Esophagus muscularis mucosa (tissue), 4 donors: ENCODE measurements at regions not wholly inside any gene's neighbourhood (a gene's known extent, or its start where the extent isn't known, plus 50 kb on each side); places are given as distances from the start of the nearest gene placed in this dataset.
A peak's percentile ranks its signal among the peaks of the same experiment; 100 is the strongest.

Experiments
- DNase-seq: peaks from one replicate; pipeline ENCODE4 v3.0.0-alpha.2; 2017; ENCODE audit errors: extremely low spot score
- H3K27ac ChIP-seq, 4 donors: fragments of 200-600 bp; sonication (generic); replicated peaks in 1 of 4; 1 replicate in 3 of 4; 2 replicates in 1 of 4; pipeline ENCODE4 v1.5.1; 2016 to 2019; ENCODE audit warnings: mild to moderate bottlenecking in 1 of 4
- H3K27me3 ChIP-seq, 4 donors: fragments of 200-600 bp; sonication (generic); one replicate each; pipeline versions ENCODE4 v1.5.1 to v1.6.0; 2016 to 2019
- H3K36me3 ChIP-seq, 4 donors: fragments of 200-600 bp; sonication (generic); one replicate each; pipeline ENCODE4 v1.5.1; 2016 to 2019
- H3K4me1 ChIP-seq, 4 donors: fragments of 200-600 bp; sonication (generic); one replicate each; pipeline ENCODE4 v1.5.1; 2016 to 2019
- H3K4me3 ChIP-seq, 4 donors: fragments of 200-600 bp; sonication (generic); 1 replicate in 2 of 4; 2 replicates in 2 of 4; pipeline ENCODE4 v1.5.1; 2016 to 2019; ENCODE audit warnings: mild to moderate bottlenecking in 4 of 4, moderate library complexity in 1 of 4
- H3K9me3 ChIP-seq, 4 donors: fragments of 200-600 bp; sonication (generic); 1 replicate in 3 of 4; 2 replicates in 1 of 4; pipeline ENCODE4 v1.5.1; 2016 to 2019
- EP300 ChIP-seq: sonication (generic); formaldehyde crosslinking; IDR thresholded peaks from one replicate; pipeline ENCODE4 v1.6.1; 2017; ENCODE audit warnings: antibody characterized with exemption
- POLR2A ChIP-seq: fragments of 450-650 bp; IDR thresholded peaks from one replicate; pipeline ENCODE4 v1.6.1; 2017; ENCODE audit warnings: antibody characterized with exemption, moderate library complexity, mild to moderate bottlenecking, low read depth
- POLR2AphosphoS5 ChIP-seq, 2 donors: sonication (generic); formaldehyde crosslinking; IDR thresholded peaks; one replicate each; pipeline ENCODE4 v1.6.1; 2017; ENCODE audit warnings: antibody characterized with exemption in 2 of 2
- WGBS: methylation state at CpG from one replicate; pipeline ENCODE4 v1.1.5; 2018; 5-methylcytosine and 5-hydroxymethylcytosine counted together
- intact Hi-C: fragments of 100-400 bp; cut with DNase I; formaldehyde crosslinking; loops from one replicate; pipeline ENCODE4 v1.15.1; 2023
- TF ChIP-seq, protein P1 (sequence below), 3 experiments: fragments of 200-600 bp in 2 of 3; fragments of 450-650 bp in 1 of 3; sonication (generic) in 2 of 3; IDR thresholded peaks; one replicate each; pipeline ENCODE4 v1.5.1; 2017 to 2019; ENCODE audit warnings: antibody characterized with exemption in 3 of 3, mild to moderate bottlenecking in 2 of 3, moderate library complexity in 1 of 3

DNA sequence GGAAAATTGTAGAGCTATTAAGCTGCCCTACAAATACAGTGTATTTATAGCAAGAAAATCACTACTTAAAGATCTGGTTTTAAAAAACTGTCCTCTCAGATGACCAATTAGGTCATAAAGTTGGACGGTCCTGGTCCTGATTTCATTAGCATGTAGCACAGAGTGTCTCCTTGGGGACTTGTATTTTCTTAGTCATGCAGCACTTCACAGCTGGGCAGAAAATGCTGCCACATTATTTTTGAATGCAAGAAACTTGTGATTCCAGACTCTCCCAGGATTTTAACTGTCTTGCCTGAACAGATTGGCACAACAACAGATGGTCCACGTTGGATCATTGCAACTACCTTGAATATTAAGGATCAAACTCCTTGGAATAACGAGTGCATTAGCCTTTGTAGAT is 348.1 kb upstream of the SGCD start:
- Histone ChIP-seq H3K27me3 (no peaks in the 10 kb centered on the region), H3K4me3 (no peak overlapping the region), H3K36me3 (no peaks in the 10 kb centered on the region), H3K9me3 (no peaks in the 10 kb centered on the region), H3K4me1 (peaks cover 0 to 9% (median 6%) of the 10 kb centered on the region in 4 donors), H3K27ac (no peak overlapping the region)
- intact Hi-C loops, result no loop called here
- TF ChIP-seq, protein P1, sequence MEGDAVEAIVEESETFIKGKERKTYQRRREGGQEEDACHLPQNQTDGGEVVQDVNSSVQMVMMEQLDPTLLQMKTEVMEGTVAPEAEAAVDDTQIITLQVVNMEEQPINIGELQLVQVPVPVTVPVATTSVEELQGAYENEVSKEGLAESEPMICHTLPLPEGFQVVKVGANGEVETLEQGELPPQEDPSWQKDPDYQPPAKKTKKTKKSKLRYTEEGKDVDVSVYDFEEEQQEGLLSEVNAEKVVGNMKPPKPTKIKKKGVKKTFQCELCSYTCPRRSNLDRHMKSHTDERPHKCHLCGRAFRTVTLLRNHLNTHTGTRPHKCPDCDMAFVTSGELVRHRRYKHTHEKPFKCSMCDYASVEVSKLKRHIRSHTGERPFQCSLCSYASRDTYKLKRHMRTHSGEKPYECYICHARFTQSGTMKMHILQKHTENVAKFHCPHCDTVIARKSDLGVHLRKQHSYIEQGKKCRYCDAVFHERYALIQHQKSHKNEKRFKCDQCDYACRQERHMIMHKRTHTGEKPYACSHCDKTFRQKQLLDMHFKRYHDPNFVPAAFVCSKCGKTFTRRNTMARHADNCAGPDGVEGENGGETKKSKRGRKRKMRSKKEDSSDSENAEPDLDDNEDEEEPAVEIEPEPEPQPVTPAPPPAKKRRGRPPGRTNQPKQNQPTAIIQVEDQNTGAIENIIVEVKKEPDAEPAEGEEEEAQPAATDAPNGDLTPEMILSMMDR (IDR thresholded peaks at IDR 0.05), result no peak
- TF ChIP-seq POLR2A, result no peak
- TF ChIP-seq EP300, result no peak
- TF ChIP-seq POLR2AphosphoS5 (IDR thresholded peaks at IDR 0.05), result no peak
- 68% methylated on average over 3 of the region's 3 CpGs for WGBS
- no peak for DNase-seq

DNA sequence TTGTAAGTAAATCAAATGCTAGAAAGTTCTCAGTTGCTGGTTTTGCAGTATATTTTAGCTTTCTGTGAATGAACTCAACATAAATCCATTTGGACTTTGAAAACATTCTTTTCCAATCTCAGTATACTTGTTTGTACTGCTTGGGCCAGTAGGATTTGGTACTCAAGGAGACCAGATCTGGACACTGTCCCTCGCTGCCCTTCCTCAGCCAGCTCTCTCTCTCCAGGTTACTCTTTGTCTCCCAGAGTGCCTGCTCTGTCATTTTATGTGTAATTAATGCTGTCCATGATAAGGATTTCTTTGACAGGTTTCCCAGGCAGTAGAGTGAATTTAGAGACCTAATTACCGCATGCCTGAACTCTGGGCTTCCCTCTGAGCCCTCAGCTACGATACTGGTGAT is 344.6 kb upstream of the SGCD start:
- H3K9me3 ChIP-seq, result no peaks in the 10 kb centered on the region
- DNase-seq, result no peak
- WGBS, result 52% methylated on average over 3 of the region's 3 CpGs
- no peaks in the 10 kb centered on the region for H3K36me3 ChIP-seq
- no peak overlapping the region for H3K27ac ChIP-seq
- H3K4me3 ChIP-seq, result peak overlapping the region in 1 of 4 donors; percentile 10
- TF ChIP-seq POLR2A (no peak), EP300 (no peak), POLR2AphosphoS5 (IDR thresholded peaks at IDR 0.05) (no peak)
- TF ChIP-seq, protein P1 (IDR thresholded peaks at IDR 0.05), result no peak
- intact Hi-C loops, result no loop called here
- peaks cover 0 to 9% (median 3%) of the 10 kb centered on the region in 4 donors for H3K4me1 ChIP-seq
- no peaks in the 10 kb centered on the region for H3K27me3 ChIP-seq

GRCh38 chr5:155983954-155984353 is 343.0 kb upstream of the SGCD start:
- TF ChIP-seq POLR2AphosphoS5 (IDR thresholded peaks at IDR 0.05) (no peak), POLR2A (no peak), EP300 (no peak)
- TF ChIP-seq, protein P1 (IDR thresholded peaks at IDR 0.05), result no peak
- WGBS, result 70% methylated on average over 3 of the region's 3 CpGs
- Histone ChIP-seq H3K9me3 (no peaks in the 10 kb centered on the region), H3K27ac (no peak overlapping the region), H3K4me1 (peaks cover 0 to 9% (median 0%) of the 10 kb centered on the region in 4 donors), H3K36me3 (no peaks in the 10 kb centered on the region), H3K4me3 (no peak overlapping the region), H3K27me3 (no peaks in the 10 kb centered on the region)
- DNase-seq, result no peak
- intact Hi-C loops, result no loop called here

- WGBS, result 76% methylated on average over 5 of the region's 5 CpGs
- H3K4me3 ChIP-seq, result no peak overlapping the region
- peaks cover 0 to 4% (median 0%) of the 10 kb centered on the region in 4 donors for H3K4me1 ChIP-seq
- TF ChIP-seq POLR2AphosphoS5 (IDR thresholded peaks at IDR 0.05) (no peak), EP300 (no peak), POLR2A (no peak)
- TF ChIP-seq, protein P1 (IDR thresholded peaks at IDR 0.05), result no peak
- no peaks in the 10 kb centered on the region for H3K27me3 ChIP-seq
- H3K27ac ChIP-seq, result no peak overlapping the region
- no peaks in the 10 kb centered on the region for H3K36me3 ChIP-seq
- H3K9me3 ChIP-seq, result no peaks in the 10 kb centered on the region
- intact Hi-C loops, result no loop called here
- DNase-seq, result no peak
Observed at GRCh38 chr5:155987265-155987810, 339.6 kb upstream of the SGCD start.

DNA sequence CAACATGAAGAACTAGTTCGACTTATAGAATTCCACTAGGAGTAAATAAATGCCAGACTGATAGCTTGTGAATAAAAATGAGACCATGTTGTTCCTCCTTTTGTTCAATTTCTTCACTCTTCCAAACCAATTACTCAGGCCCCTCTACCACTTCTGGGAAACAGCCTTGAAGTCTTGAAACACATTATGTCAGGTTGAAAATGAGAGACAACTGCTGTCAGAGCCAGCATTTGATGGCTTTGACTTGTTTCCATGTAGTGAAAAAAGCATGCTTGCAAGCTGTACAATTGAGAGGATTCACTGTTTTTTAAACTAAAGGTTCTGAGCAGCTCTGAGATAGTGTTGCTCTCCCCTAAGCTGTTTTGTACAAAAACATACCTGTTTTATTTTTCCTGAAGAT is 337.1 kb upstream of the SGCD start:
- H3K27ac ChIP-seq, result no peak overlapping the region
- no peak overlapping the region for H3K4me3 ChIP-seq
- intact Hi-C loops, result no loop called here
- H3K9me3 ChIP-seq, result no peaks in the 10 kb centered on the region
- no peak for DNase-seq
- H3K36me3 ChIP-seq, result no peaks in the 10 kb centered on the region
- TF ChIP-seq EP300, result no peak
- TF ChIP-seq POLR2AphosphoS5 (IDR thresholded peaks at IDR 0.05), result no peak
- TF ChIP-seq POLR2A, result no peak
- TF ChIP-seq, protein P1 (IDR thresholded peaks at IDR 0.05), result no peak
- H3K4me1 ChIP-seq, result no peaks in the 10 kb centered on the region
- H3K27me3 ChIP-seq, result no peaks in the 10 kb centered on the region
- 86% methylated on average over 1 of the region's 1 CpG for WGBS
